ENCODE measurements at regions not wholly inside any gene's neighbourhood (a gene's known extent, or its start where the extent isn't known, plus 50 kb on each side); places are given as distances from the start of the nearest gene placed in this dataset.

DNA sequence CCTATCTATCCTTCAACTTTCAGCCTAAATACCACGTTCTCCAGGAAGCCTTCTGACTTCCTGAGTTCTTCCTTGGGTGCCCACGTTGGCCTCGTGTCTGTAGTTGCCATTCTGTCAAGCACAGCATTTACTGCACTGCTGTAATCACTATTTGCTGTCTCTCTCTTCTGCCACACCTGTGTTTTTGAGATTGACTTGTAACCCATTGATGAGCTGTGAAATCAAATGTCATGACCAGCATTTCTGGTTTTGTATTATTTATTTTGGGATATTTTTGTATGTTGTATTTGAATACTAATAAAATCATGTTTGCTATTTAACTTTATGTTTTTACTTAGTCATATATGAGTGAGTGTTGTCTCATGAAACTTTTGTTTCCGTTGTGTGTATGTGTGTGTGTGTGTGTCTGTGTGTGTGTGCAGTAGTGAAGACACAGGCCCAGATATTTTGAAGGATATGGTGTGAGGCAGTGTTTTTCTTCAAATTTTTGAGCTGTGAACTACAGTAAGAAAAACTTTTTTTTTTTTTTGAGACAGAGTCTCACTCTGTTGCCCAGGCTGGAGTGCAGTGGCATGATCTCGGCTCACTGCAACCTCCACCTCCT lies 126.2 kb upstream of the SERBP1 start:
- Histone ChIP-seq H3K9me3 (no peaks in the 10 kb centered on the region), H3K27me3 (no peaks in the 10 kb centered on the region), H3K27ac (no peak overlapping the region), H3K36me3 (no peaks in the 10 kb centered on the region), H3K4me3 (no peak overlapping the region), H3K4me1 (peaks cover 0 to 11% (median 4%) of the 10 kb centered on the region in 4 donors)
- TF ChIP-seq, protein P1, sequence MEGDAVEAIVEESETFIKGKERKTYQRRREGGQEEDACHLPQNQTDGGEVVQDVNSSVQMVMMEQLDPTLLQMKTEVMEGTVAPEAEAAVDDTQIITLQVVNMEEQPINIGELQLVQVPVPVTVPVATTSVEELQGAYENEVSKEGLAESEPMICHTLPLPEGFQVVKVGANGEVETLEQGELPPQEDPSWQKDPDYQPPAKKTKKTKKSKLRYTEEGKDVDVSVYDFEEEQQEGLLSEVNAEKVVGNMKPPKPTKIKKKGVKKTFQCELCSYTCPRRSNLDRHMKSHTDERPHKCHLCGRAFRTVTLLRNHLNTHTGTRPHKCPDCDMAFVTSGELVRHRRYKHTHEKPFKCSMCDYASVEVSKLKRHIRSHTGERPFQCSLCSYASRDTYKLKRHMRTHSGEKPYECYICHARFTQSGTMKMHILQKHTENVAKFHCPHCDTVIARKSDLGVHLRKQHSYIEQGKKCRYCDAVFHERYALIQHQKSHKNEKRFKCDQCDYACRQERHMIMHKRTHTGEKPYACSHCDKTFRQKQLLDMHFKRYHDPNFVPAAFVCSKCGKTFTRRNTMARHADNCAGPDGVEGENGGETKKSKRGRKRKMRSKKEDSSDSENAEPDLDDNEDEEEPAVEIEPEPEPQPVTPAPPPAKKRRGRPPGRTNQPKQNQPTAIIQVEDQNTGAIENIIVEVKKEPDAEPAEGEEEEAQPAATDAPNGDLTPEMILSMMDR (IDR thresholded peaks at IDR 0.05) = no peak
- TF ChIP-seq POLR2A (IDR thresholded peaks at IDR 0.05) (no peak), EP300 (IDR thresholded peaks at IDR 0.05) (no peak), POLR2AphosphoS5 (IDR thresholded peaks at IDR 0.05) (no peak)
- no peak for DNase-seq
- 28 to 47% methylated on average over 5 of the region's 5 CpGs for WGBS, 2 donors
- intact Hi-C loops (cut with DNase I) = no loop called here

DNA sequence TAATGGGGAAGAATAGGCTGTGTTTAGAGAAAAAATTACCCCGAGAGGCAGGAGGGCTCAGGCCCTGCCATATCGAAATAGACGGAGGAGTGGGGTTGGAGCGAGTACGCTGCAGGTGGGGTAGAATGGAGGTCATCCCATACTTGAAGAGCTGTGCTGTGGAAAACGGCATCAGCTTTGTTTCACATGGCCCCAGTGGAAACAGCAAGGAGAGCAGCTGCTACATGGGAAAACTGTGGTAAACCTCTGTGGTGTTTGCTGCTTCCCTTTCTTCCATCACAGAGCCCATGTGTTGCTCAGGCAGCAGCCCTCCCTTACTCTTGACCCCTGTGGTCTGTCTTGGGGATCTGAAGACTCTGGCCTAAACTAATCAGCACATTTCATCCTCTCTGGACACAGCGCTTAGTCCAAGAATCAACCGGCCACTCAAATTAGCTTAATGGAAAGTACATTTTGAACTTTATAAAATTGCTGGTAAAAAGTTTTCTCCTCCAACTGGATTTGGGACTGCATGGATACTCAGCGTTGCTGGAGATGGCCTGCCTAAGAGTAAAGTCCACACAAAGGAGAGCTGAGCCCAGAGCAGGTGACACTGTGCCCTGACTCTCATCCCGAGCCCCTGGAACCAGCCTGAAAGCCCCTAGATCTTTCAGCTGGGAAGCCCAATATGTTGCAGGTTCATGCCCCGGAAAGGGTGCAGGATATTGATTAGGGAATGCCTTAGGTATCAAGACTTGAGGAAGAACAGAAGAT lies 127.1 kb upstream of the GADD45A start:
- Histone ChIP-seq H3K27me3 (no peaks in the 10 kb centered on the region), H3K9me3 (no peaks in the 10 kb centered on the region), H3K36me3 (no peaks in the 10 kb centered on the region), H3K27ac (no peak overlapping the region), H3K4me1 (peaks cover 0 to 16% (median 10%) of the 10 kb centered on the region in 4 donors), H3K4me3 (no peak overlapping the region)
- DNase-seq = no peak
- WGBS, 2 donors = 66 to 83% methylated on average over 11 of the region's 11 CpGs
- intact Hi-C loops (cut with DNase I) = no loop called here
- TF ChIP-seq POLR2AphosphoS5 (IDR thresholded peaks at IDR 0.05) (no peak), POLR2A (IDR thresholded peaks at IDR 0.05) (no peak), EP300 (IDR thresholded peaks at IDR 0.05) (no peak)
- TF ChIP-seq, protein P1 (IDR thresholded peaks at IDR 0.05) = no peak

DNA sequence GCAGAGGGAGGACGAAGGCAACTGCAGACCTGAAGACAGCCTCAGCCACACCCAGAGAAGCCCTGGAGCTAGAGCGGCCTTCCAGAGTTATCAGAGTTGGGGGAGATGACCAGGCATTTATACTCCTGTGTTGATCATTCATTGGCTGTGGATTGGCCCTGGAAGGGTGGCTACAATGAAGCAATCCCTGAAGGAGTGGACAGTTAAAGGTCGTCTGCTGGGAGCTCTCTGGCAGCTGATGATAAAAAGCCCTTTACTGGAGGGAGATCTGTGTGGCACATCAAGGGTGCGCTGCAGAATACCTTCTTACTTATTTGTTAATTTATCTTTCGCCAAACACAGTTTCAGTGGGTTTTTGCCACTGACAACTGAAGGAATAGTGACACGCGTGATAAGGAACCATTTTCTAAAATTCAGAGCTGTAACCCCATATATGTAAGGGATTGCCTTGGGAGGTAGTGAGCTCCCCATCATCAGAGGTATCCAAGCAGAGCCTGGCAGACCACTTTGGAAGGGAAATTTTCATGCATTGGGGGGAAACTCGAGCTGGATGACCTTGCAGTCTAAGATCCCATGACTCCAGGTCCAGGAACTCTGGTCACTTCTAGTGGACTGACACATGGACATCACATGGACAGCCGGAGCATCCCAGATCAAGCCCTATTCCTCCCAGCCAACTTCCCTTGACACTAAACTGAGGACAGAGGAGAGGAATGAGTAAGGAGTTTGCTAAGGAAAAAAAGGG lies 126.4 kb upstream of the GADD45A start:
- intact Hi-C loops (cut with DNase I) = no loop called here
- TF ChIP-seq POLR2A (IDR thresholded peaks at IDR 0.05) (no peak), POLR2AphosphoS5 (IDR thresholded peaks at IDR 0.05) (no peak), EP300 (IDR thresholded peaks at IDR 0.05) (no peak)
- TF ChIP-seq, protein P1 (IDR thresholded peaks at IDR 0.05) = no peak
- H3K36me3 ChIP-seq = no peaks in the 10 kb centered on the region
- peaks cover 0 to 16% (median 10%) of the 10 kb centered on the region in 4 donors for H3K4me1 ChIP-seq
- WGBS, 2 donors = 85 to 86% methylated on average over 9 of the region's 9 CpGs
- no peak for DNase-seq
- H3K27me3 ChIP-seq = no peaks in the 10 kb centered on the region
- no peak overlapping the region for H3K4me3 ChIP-seq
- H3K27ac ChIP-seq = peak overlapping the region in 2 of 4 donors; percentile 35 to 47
- H3K9me3 ChIP-seq = no peaks in the 10 kb centered on the region

DNA sequence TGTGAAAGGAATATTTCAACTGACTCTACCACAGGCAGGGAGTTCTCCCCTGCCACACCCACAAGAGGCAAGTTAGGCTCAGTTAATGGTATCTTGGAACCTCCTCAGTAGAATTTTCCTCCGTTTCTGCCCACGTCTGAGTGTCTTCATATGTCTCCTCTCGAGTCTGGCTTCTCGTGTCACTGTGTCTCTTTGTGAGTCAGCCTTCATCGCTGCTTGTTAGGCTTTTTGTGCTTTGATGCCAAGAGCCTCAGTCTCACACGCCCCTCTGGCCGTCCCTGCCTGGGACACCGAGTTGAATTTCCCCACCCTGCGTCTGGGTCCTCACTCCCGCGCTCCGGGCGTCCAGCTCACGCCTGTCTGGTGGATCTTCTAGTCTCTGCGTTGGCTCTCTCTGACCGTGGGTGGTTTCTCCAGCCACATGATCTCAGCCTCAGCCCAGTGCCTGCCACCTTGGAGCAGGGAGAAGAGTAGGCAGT lies 125.7 kb upstream of the GADD45A start:
- intact Hi-C loops (cut with DNase I) = no loop called here
- TF ChIP-seq POLR2A (IDR thresholded peaks at IDR 0.05) = no peak
- TF ChIP-seq EP300 (IDR thresholded peaks at IDR 0.05) = no peak
- TF ChIP-seq, protein P1 (IDR thresholded peaks at IDR 0.05) = no peak
- TF ChIP-seq POLR2AphosphoS5 (IDR thresholded peaks at IDR 0.05) = peak in 1 of 4 donors; percentile 15
- Histone ChIP-seq H3K4me3 (peak overlapping the region in 1 of 4 donors; percentile 24), H3K27ac (peak overlapping the region in 2 of 4 donors; percentile 35 to 47), H3K4me1 (peaks cover 0 to 16% (median 10%) of the 10 kb centered on the region in 4 donors), H3K9me3 (no peaks in the 10 kb centered on the region), H3K27me3 (no peaks in the 10 kb centered on the region), H3K36me3 (no peaks in the 10 kb centered on the region)
- peak; percentile 77 for DNase-seq
- WGBS, 2 donors = 64 to 69% methylated on average over 16 of the region's 16 CpGs

Measured in sigmoid colon (tissue), 6 donors.